Skeletal muscle satellite cell (primary cell): ENCODE measurements at regions not wholly inside any gene's neighbourhood (a gene's known extent, or its start where the extent isn't known, plus 50 kb on each side); places are given as distances from the start of the nearest gene placed in this dataset.

Experiments
- H3K27me3 ChIP-seq: 2 replicates; pipeline ENCODE4 v1.7.0; 2013; ENCODE audit warnings: low read length; ENCODE audit not compliant: control insufficient read depth, insufficient read depth
- H3K36me3 ChIP-seq: 2 replicates; pipeline ENCODE4 v1.7.0; 2013; ENCODE audit warnings: mild to moderate bottlenecking, control low read depth, low read length; ENCODE audit not compliant: insufficient read depth
- H3K4me1 ChIP-seq: 2 replicates; pipeline ENCODE4 v1.7.0; 2013; ENCODE audit warnings: low read length; ENCODE audit not compliant: control insufficient read depth, insufficient read depth
- H3K4me2 ChIP-seq: 2 replicates; pipeline ENCODE4 v1.7.0; 2013; ENCODE audit warnings: mild to moderate bottlenecking, low read length
- H3K4me3 ChIP-seq: 2 replicates; pipeline ENCODE4 v1.7.0; 2013; ENCODE audit warnings: low read length
- H3K9ac ChIP-seq: 2 replicates; pipeline ENCODE4 v1.7.0; 2013; ENCODE audit warnings: mild to moderate bottlenecking, low read depth, low read length, moderate library complexity
- H3K9me3 ChIP-seq: replicated peaks from 2 replicates; pipeline ENCODE4 v1.7.0; 2013; ENCODE audit warnings: mild to moderate bottlenecking, control low read depth, low read length

DNA sequence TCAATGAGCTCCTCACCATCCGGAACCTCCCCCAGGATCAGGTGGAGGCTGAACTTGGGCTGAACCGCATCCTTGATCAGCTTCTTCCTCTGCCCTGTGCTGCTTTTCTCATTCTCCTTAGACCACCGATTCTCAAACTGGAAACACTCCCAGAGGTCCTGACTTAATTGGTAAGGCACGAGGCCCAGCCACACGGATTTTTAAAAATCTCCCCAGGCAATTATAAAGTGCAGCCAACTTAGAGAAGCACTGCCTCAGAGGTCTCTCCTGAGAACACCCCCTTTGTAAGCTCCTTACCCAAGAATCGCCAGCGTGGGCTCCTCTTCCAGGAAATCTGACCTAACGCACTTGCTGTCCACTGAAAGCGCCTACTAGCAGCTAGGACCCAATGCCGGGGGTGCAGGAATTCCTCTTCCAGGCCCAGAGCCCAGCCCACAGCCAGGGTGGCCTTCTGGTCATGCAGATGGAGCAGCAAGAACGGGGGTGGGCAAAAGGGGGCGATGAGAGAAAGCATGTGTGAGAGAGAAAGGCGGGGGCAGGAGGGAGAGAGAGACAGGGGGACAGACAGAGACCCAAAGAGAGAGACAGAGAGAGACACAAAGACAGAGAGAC lies 66.9 kb upstream of the CACNA1A start:
- no peak overlapping the region for H3K9ac ChIP-seq
- H3K4me2 ChIP-seq, result no peak overlapping the region
- H3K4me1 ChIP-seq, result no peaks in the 10 kb centered on the region
- no peaks in the 10 kb centered on the region for H3K36me3 ChIP-seq
- H3K27me3 ChIP-seq, result no peaks in the 10 kb centered on the region
- no peaks in the 10 kb centered on the region for H3K9me3 ChIP-seq
- H3K4me3 ChIP-seq, result no peak overlapping the region

- Histone ChIP-seq H3K4me3 (no peak overlapping the region), H3K9ac (no peak overlapping the region), H3K4me2 (no peak overlapping the region), H3K36me3 (no peaks in the 10 kb centered on the region), H3K9me3 (no peaks in the 10 kb centered on the region), H3K4me1 (no peaks in the 10 kb centered on the region), H3K27me3 (no peaks in the 10 kb centered on the region)
These were observed 55.2 kb upstream of the CACNA1A start for GRCh38 chr19:13561461-13561860.

- peaks cover 16% of the 10 kb centered on the region for H3K27me3 ChIP-seq
These were observed 51.6 kb upstream of the CACNA1A start for GRCh38 chr19:13557756-13558398.

DNA sequence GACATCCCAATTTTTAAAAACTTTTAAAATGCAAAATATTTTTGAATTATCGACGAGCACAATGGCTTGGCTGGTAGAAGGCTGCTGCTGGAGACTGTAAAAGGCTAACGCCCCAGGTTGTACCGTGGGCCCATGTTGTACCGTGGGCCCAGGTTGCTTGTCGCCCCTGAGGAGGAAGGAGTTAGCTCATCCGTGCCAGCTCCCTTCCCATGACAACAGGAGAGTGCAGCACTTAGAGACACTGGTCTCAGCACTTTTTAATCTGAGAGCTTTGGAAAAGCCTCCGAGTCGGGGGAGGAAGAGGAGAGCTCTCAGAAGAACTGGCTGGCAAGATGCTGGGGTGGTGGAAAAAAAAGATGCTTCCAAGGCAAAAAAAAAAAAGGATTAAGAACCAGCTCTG lies 50.3 kb upstream of the CACNA1A start:
- H3K4me3 ChIP-seq, result no peak overlapping the region

More at GRCh38 chr19:13557756-13558398, 51.6 kb upstream of the CACNA1A start:
- no peak overlapping the region for H3K4me2 ChIP-seq
- H3K4me1 ChIP-seq, result no peaks in the 10 kb centered on the region
- H3K36me3 ChIP-seq, result no peaks in the 10 kb centered on the region
- H3K4me3 ChIP-seq, result no peak overlapping the region
- H3K9me3 ChIP-seq, result no peaks in the 10 kb centered on the region
- H3K9ac ChIP-seq, result no peak overlapping the region

More for the DNA sequence above, 50.3 kb upstream of the CACNA1A start:
- H3K9me3 ChIP-seq, result no peaks in the 10 kb centered on the region
- peaks cover 16% of the 10 kb centered on the region for H3K27me3 ChIP-seq
- no peaks in the 10 kb centered on the region for H3K4me1 ChIP-seq
- no peak overlapping the region for H3K9ac ChIP-seq
- no peak overlapping the region for H3K4me2 ChIP-seq
- no peaks in the 10 kb centered on the region for H3K36me3 ChIP-seq
